Nucleus accumbens (tissue), 56 donors: ENCODE measurements at regions not wholly inside any gene's neighbourhood (a gene's known extent, or its start where the extent isn't known, plus 50 kb on each side); places are given as distances from the start of the nearest gene placed in this dataset.
"Not testable (repeated sequence)": the region's sequence is repeated elsewhere in the genome, so short reads cannot be mapped to it uniquely, and the experiment has no call there.

ENCODE experiments used
- DNase-seq, 56 donors: peaks; one replicate each; lab custom pipeline; 2025; lab: John Stamatoyannopoulos, UW

DNA sequence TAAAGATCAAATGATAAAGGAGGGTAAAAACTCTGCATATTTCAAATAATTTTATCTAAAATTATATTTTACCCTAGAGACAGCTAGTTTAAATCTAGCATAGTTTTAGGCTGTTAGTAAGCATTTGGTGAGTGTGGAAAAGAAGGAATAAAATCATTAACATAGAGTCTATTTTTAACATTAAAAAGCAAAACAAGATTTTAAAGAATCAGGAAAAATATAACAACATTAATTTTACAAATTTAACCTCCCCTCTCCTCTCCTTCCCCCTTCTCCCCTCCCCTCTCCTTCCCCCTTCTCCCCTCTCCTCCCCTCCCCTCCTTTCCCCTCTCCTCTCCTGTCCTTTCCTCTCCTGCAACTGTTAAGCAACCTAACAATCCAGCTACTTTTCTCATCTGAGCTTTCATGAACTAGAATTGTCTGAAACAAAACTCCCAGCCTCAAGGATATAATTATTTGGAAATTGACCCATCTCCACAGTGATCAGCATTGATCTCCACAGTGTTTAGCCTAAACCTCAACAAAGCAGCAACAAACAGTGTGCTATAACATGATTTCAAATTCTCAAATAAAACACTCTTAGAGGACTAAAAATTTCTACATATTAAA lies 293.2 kb downstream of the PPP1R3A start:
- no peak for DNase-seq

DNA sequence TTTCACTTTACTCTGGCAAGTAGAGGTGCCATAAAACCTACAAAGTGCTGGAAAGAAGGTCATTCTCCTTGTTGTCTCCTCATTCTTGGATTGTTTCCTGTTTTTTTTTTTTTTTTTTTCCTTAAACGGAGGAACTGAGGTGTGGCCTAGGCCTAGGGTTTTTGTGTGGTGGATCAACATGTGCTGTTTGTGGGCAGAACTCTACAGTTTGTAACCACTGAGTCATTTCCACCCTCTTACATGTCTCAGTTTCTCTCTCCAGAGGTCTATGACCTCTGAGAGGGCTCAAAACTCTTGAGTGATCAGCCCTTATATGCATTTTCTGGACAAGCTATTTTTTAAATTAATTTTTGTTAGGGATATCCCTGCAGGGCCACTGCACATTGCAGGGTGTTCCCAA lies 296.0 kb downstream of the PPP1R3A start:
- DNase-seq, result no peak

- DNase-seq, result no peak
These were observed 308.2 kb downstream of the PPP1R3A start for GRCh38 chr7:113610572-113610971.

- no peak for DNase-seq
These were observed 310.0 kb downstream of the PPP1R3A start for GRCh38 chr7:113608782-113609181.

DNA sequence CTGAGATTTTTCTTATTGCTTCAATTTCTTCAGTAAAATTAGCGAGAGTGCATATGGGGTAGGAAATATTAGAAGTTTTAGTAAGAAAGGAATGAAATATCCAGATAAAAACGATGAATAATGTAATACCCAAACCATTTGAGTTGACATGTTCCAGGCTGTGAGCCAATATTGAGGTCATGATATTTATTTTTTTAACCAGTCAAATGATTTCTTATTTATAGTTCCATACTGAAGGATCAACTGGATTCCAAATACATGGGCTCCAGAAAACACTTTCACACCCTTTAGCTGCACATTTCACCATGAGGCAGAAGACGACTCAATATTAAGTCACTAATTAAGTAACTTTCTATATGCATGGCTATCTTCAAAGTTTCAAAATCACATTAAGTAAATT lies 312.5 kb downstream of the PPP1R3A start:
- no peak for DNase-seq

DNA sequence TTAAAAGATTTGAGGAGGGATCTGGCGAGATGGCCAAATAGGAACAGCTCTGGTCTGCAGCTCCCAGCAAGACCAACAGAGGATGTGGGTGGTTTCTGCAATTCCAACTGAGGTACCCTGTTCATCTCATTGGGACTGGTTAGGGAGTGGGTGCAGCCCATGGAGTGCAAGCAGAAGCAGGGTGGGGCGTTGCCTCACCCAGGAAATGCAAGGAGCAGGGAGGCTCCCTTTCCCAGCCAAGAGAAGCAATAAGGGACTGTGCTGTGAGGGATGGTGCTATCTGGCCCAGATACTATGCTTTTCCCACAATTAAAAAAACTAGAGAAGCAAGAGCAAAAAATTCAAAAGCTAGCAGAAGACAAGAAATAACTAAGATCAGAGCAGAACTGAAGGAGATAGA lies 318.4 kb downstream of the PPP1R3A start:
- not testable (repeated sequence) for DNase-seq

- DNase-seq, result not testable (repeated sequence)
These were observed 325.4 kb downstream of the PPP1R3A start for GRCh38 chr7:113593455-113593854.

DNA sequence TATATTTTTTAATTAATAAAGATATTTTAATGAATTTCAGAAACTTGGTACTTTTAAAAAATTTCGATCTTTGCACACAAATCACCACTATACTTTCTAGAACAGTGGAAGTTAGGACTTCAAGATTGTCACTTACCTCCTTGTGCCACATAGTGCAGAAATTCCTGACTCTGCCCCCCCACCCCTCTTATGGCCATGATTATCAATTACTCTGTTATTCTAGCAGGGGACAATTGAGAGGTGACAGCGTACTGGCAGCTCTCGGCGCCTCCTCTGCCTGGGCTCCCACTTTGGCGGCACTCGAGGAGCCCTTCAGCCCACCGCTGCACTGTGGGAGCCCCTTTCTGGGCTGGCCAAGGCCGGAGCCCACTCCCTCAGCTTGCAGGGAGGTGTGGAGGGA lies 325.9 kb downstream of the PPP1R3A start:
- DNase-seq, result not testable (repeated sequence)

- no peak for DNase-seq
These were observed 336.3 kb downstream of the PPP1R3A start for GRCh38 chr7:113582471-113582870.

- not testable (repeated sequence) for DNase-seq
These were observed 355.6 kb downstream of the PPP1R3A start for GRCh38 chr7:113563257-113563656.

DNA sequence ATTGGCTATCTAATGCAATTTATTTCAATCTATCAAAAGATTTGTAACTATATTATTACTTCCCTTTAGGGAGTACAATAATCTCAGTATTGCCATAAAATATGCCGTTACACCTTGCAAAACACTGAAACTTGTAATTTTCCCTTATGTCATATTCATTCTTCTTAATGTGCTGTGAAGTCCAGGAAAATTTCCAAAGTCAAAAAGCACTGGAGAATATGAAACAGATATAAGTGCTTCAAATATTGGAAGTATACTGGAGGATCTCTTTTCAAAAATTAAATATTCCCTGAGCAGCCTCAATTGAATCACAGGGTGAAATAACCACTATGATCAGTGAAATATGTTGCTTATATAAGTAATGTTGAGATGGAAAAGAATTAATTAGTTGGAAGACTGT lies 356.0 kb downstream of the PPP1R3A start:
- DNase-seq, result no peak

- peak in 1 of 56 donors; percentile 0 for DNase-seq
These were observed 356.6 kb downstream of the PPP1R3A start for GRCh38 chr7:113562242-113562641.

DNA sequence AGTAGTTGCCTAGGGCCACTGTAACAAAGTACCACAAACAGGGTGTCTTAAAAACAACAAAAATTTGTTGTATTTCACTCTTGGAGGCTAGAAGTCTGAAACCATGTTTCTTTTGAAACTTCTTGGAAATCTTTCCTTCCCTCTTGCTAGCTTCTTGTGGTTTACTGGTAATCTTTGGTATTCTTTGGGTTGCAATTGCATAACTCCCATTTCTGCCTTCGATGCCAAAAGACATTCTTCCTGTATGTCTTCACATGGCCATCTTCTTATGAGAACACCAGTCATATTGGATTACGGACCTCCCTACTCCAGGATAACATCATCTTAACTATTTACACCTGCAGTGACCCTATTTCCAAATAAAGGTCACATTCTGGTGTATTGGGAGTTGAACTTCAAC lies 357.4 kb downstream of the PPP1R3A start:
- no peak for DNase-seq

DNA sequence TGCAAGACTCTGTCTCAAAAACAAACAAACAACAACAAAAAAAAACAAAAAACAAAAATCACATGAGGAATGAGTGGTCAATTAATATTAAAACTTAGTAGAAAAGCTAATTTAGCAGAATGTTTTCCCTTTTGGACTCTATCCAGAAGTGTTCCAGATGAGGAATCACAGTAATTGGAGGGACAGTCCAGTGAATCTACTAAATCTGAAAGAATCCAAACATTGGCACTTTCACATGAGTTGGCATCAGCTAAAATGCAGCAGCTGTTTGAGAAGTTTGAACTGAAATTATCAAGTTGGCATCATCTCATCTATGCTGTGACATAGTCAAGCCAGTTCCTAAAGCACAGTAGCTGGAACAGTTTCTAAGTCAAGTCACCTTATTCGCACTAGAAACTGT lies 367.8 kb downstream of the PPP1R3A start:
- DNase-seq, result no peak

GRCh38 chr7:113548561-113548960 lies 370.2 kb downstream of the PPP1R3A start:
- no peak for DNase-seq

DNA sequence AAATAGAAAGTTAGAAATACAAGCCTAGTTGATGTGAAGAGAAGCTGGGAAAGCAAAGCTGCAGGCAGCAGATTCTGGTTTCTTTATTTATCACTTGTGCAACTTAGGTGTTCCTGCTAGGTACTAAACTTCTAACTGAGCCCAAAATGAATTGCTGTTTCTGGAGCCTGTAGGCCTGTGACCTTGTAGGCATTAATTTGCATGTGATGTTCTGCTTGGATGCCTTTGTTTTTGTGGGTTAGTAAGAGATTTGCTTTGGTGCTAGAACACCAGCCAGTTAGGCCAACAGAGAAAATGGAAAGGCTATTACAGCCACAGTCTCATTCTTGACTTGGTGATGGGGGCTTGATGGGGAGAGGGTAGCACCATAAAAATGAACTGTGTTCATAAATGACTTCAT lies 370.7 kb downstream of the PPP1R3A start:
- DNase-seq, result no peak

GRCh38 chr7:113521468-113521867 lies 397.3 kb downstream of the PPP1R3A start:
- no peak for DNase-seq

GRCh38 chr7:113519472-113519871 lies 399.3 kb downstream of the PPP1R3A start:
- DNase-seq, result no peak

- DNase-seq, result no peak
These were observed 386.3 kb upstream of the SMIM30 start for GRCh38 chr7:113504691-113505090.

DNA sequence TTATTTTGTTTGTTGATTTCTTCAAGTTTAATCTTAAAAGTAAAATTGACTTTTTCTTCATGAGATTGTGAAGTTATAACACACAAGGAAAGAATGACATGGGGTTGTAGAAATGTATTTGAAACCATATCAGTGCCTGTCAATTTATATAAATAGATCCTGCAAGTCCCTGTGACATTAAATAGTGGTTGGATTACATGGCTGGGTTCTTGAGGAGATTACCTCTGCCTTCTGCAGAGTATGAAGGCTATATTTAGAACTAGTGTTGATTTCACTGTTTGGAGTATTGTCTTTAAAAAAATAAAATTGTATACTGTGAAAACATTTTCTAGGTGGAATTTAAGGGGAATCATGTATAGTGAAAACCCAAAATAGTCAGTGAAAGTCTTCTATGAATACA lies 385.8 kb upstream of the SMIM30 start:
- no peak for DNase-seq

DNA sequence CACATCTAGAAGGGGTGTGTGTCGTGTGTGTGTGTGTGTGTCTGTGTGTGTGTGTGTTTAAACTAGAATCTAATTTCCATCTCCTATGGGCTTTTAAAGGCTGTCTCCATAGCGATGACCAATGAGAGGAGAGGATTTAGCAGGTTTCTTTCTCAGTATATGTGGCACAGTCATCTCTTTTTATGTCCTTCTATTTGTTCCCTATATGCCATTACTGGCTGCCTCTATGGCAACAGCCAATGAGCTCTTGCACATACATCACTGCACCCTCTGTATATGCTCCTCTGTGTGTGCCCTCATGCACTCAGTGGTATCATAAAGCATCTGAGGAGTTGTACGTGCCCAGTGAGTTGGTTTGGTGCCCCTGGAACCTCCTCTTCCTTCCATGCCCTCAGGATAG lies 378.2 kb upstream of the SMIM30 start:
- not testable (repeated sequence) for DNase-seq

DNA sequence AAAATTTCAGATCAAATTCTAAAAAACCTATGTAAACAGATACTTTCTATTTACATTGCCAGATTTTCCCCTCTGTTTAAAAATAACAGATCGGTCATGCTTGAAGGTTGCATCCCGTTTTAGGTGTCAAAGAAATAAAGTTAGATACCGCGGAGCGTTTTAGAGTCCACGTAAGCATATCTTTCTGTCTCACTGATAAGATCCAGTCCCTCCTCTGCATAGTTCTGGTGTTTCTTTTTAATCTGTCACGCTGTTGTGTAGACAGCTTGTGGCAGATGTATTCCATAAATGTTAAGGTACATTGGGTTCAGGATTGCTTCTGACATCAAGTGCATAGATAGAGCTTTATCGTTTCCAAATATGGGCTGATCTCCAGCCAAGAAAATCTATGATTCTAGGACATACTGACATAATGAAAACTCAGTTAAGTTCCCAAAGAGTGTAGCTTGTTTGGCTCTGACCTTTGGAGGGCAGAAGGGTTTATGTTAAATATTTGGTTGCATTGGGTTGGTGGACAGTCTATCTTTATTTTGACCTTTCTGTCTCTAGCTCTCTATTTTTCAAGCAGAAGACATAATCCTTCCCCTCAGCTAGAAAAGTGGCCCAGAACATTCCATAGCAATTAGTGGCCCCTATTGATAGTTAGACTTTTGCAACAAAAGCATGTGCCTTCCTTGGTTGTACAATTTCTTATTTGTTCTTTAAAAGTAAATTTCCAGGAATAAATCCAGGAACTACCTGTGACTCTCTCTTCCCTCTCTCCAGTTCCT lies 376.6 kb upstream of the SMIM30 start:
- DNase-seq, result not testable (repeated sequence)
